GM23338 (cell line): ENCODE measurements at regions not wholly inside any gene's neighbourhood (a gene's known extent, or its start where the extent isn't known, plus 50 kb on each side); places are given as distances from the start of the nearest gene placed in this dataset.

ENCODE experiments used
- ATAC-seq: fragments of 200-7000 bp; cut with Tn5 transposase; 3 replicates; pipeline ENCODE4 v1.9.1; 2020
- DNase-seq: peaks from one replicate; pipeline ENCODE4 v3.0.0-alpha.2; 2015; ENCODE audit warnings: low spot score
- H2AFZ ChIP-seq: fragments of 200-600 bp; sonication (generic); 2 replicates; pipeline ENCODE4 v1.8.0; 2016; ENCODE audit warnings: antibody characterized with exemption, mild to moderate bottlenecking, moderate library complexity
- H3F3A ChIP-seq: fragments of 200-600 bp; sonication (generic); replicated peaks from 2 replicates; pipeline ENCODE4 v1.8.0; 2017; ENCODE audit warnings: antibody characterized with exemption, mixed run types, low read depth
- H3K27ac ChIP-seq: fragments of 200-600 bp; sonication (generic); 2 replicates; pipeline ENCODE4 v1.6.1; 2016; ENCODE audit warnings: low read depth
- H3K27me3 ChIP-seq: fragments of 200-600 bp; sonication (generic); 2 replicates; pipeline ENCODE4 v1.8.0; 2016; ENCODE audit warnings: mild to moderate bottlenecking, mixed run types, moderate library complexity; ENCODE audit not compliant: insufficient read depth
- H3K36me3 ChIP-seq: fragments of 200-600 bp; sonication (generic); 2 replicates; pipeline ENCODE4 v1.8.0; 2016; ENCODE audit warnings: mild to moderate bottlenecking; ENCODE audit not compliant: insufficient read depth
- H3K4me1 ChIP-seq: fragments of 200-600 bp; sonication (generic); 2 replicates; pipeline ENCODE4 v1.8.0; 2016; ENCODE audit warnings: mild to moderate bottlenecking, moderate library complexity; ENCODE audit not compliant: insufficient read depth
- H3K4me2 ChIP-seq: fragments of 200-600 bp; sonication (generic); 2 replicates; pipeline ENCODE4 v1.7.1; 2017; ENCODE audit warnings: mixed run types
- H3K4me3 ChIP-seq: fragments of 200-600 bp; sonication (generic); 2 replicates; pipeline ENCODE4 v1.6.1; 2016; ENCODE audit warnings: mixed run types
- H3K79me2 ChIP-seq: fragments of 200-600 bp; sonication (generic); replicated peaks from 2 replicates; pipeline ENCODE4 v1.8.0; 2017; ENCODE audit warnings: mild to moderate bottlenecking; ENCODE audit not compliant: insufficient read depth
- H3K9me2 ChIP-seq: fragments of 200-600 bp; sonication (generic); 2 replicates; pipeline ENCODE4 v1.8.0; 2017; ENCODE audit not compliant: insufficient read depth
- H4K20me1 ChIP-seq: fragments of 200-600 bp; sonication (generic); replicated peaks from 2 replicates; pipeline ENCODE4 v1.8.0; 2017; ENCODE audit warnings: mild to moderate bottlenecking; ENCODE audit not compliant: insufficient read depth
- H3K27ac Mint-ChIP-seq: 2 replicates; pipeline ENCODE4 v1.8.0; 2020; ENCODE audit warnings: inconsistent platforms, mild to moderate bottlenecking, moderate library complexity, mixed read lengths
- H3K27me3 Mint-ChIP-seq: 3 replicates; pipeline ENCODE4 v1.8.0; 2022; ENCODE audit warnings: low read depth, mild to moderate bottlenecking, moderate library complexity, mixed read lengths, inconsistent platforms; ENCODE audit not compliant: insufficient read depth, poor library complexity
- H3K36me3 Mint-ChIP-seq: 3 replicates; pipeline ENCODE4 v1.8.0; 2021; ENCODE audit warnings: low read depth, mild to moderate bottlenecking, inconsistent platforms, moderate library complexity, mixed read lengths
- H3K4me1 Mint-ChIP-seq: 3 replicates; pipeline ENCODE4 v1.8.0; 2020; ENCODE audit warnings: mild to moderate bottlenecking, inconsistent platforms, mixed read lengths
- H3K4me3 Mint-ChIP-seq: 3 replicates; pipeline ENCODE4 v1.8.0; 2021; ENCODE audit warnings: moderate library complexity, mild to moderate bottlenecking, inconsistent platforms, mixed read lengths
- H3K9me3 Mint-ChIP-seq: 3 replicates; pipeline ENCODE4 v1.8.0; 2020; ENCODE audit warnings: moderate library complexity, mild to moderate bottlenecking, inconsistent platforms, mixed read lengths
- CREB1 ChIP-seq: fragments of 250-450 bp; sonication (Bioruptor Pico); IDR thresholded peaks from 2 replicates; pipeline ENCODE4 v1.5.0; 2020; ENCODE audit warnings: low read depth, mild to moderate bottlenecking, moderate library complexity
- CTCF ChIP-seq, 2 experiments: fragments of 200-600 bp in 1 of 2; sonication (generic) in 1 of 2; conservative IDR thresholded peaks; 2 replicates each; pipeline versions ENCODE4 v1.5.1 to v1.6.1; 2016 to 2017; ENCODE audit warnings: antibody characterized with exemption in 2 of 2, low read depth in 2 of 2, mild to moderate bottlenecking in 2 of 2, moderate library complexity in 1 of 2
- ETS1 ChIP-seq: IDR thresholded peaks from 2 replicates; pipeline ENCODE4 v1.6.1; 2016; ENCODE audit warnings: antibody characterized with exemption
- EZH2 ChIP-seq: fragments of 200-600 bp; sonication (generic); IDR thresholded peaks from one replicate; pipeline ENCODE4 v1.8.0; 2017; ENCODE audit warnings: antibody characterized with exemption, mild to moderate bottlenecking, low read depth; ENCODE audit not compliant: unreplicated experiment
- EZH2phosphoT487 ChIP-seq: fragments of 200-600 bp; sonication (generic); IDR thresholded peaks from one replicate; pipeline ENCODE4 v1.8.1; 2018; ENCODE audit warnings: antibody characterized with exemption; ENCODE audit not compliant: unreplicated experiment
- JUNB ChIP-seq: IDR thresholded peaks from one replicate; pipeline ENCODE4 v1.6.1; 2016; ENCODE audit warnings: antibody characterized with exemption; ENCODE audit not compliant: unreplicated experiment
- NANOG ChIP-seq: IDR thresholded peaks from 2 replicates; pipeline ENCODE4 v1.6.1; 2016; ENCODE audit warnings: antibody characterized with exemption, borderline replicate concordance
- POLR2AphosphoS5 ChIP-seq: IDR thresholded peaks from 2 replicates; pipeline ENCODE4 v1.6.1; 2016; ENCODE audit warnings: antibody characterized with exemption, low read depth
- STAT1 ChIP-seq: IDR thresholded peaks from one replicate; pipeline ENCODE4 v1.6.1; 2016; ENCODE audit warnings: antibody characterized with exemption; ENCODE audit not compliant: unreplicated experiment
- ZNF114 ChIP-seq: fragments of 250-450 bp; sonication (Bioruptor Pico); IDR thresholded peaks from 2 replicates; pipeline ENCODE4 v1.5.0; 2020; ENCODE audit warnings: mild to moderate bottlenecking, moderate library complexity
- ZNF331 ChIP-seq: fragments of 250-450 bp; sonication (Bioruptor Pico); IDR thresholded peaks from 2 replicates; pipeline ENCODE4 v1.5.0; 2020; ENCODE audit warnings: low read depth, mild to moderate bottlenecking, moderate library complexity
- ZNF462 ChIP-seq: fragments of 250-450 bp; sonication (Bioruptor Pico); IDR thresholded peaks from 2 replicates; pipeline ENCODE4 v1.5.0; 2020; ENCODE audit warnings: mild to moderate bottlenecking, moderate library complexity

- H3K4me2 ChIP-seq, result no peak overlapping the region
- no peak overlapping the region for H3K27ac Mint-ChIP-seq
- no peaks in the 10 kb centered on the region for H3K36me3 Mint-ChIP-seq
These were observed 403.4 kb upstream of the SUCLG2 start for GRCh38 chr3:68057637-68058320.

More at GRCh38 chr3:68057637-68058320, 403.4 kb upstream of the SUCLG2 start:
- no peaks in the 10 kb centered on the region for H3K4me1 ChIP-seq
- no peaks in the 10 kb centered on the region for H3K79me2 ChIP-seq
- no peak overlapping the region for H3K4me3 ChIP-seq
- no peaks in the 10 kb centered on the region for H3F3A ChIP-seq
- Mint-ChIP-seq H3K4me3 (no peak overlapping the region), H3K27me3 (no peaks in the 10 kb centered on the region), H3K9me3 (no peaks in the 10 kb centered on the region), H3K4me1 (peaks cover 6% of the 10 kb centered on the region; the same call in 2 of the 3 replicates)
- TF ChIP-seq JUNB (no peak), STAT1 (no peak), ETS1 (no peak), POLR2AphosphoS5 (no peak), ZNF462 (CRISPR knock-in tag) (no peak), EZH2phosphoT487 (no peak), NANOG (no peak), ZNF331 (CRISPR knock-in tag) (no peak), ZNF114 (CRISPR knock-in tag) (no peak), EZH2 (no peak), CTCF (conservative IDR thresholded peaks at IDR 0.05; ENCODE audit: low read depth in 2 of 2) (no peak), CREB1 (CRISPR knock-in tag) (no peak)
- peaks cover 12% of the 10 kb centered on the region for H3K9me2 ChIP-seq
- no peak for ATAC-seq
- no peaks in the 10 kb centered on the region for H4K20me1 ChIP-seq
- H3K36me3 ChIP-seq, result no peaks in the 10 kb centered on the region
- no peak for DNase-seq
- H2AFZ ChIP-seq, result no peak overlapping the region
- H3K27me3 ChIP-seq, result no peaks in the 10 kb centered on the region
- H3K27ac ChIP-seq, result no peak overlapping the region
